AG04450 (cell line): ENCODE measurements at regions not wholly inside any gene's neighbourhood (a gene's known extent, or its start where the extent isn't known, plus 50 kb on each side); places are given as distances from the start of the nearest gene placed in this dataset.
"Not testable (repeated sequence)": the region's sequence is repeated elsewhere in the genome, so short reads cannot be mapped to it uniquely, and the experiment has no call there.

Source experiments
- CTCF ChIA-PET: fragments of 300-600, 350-600 bp; formaldehyde crosslinking; extraction: SDS; loops from one replicate; lab custom pipeline; 2022; ENCODE audit warnings: antibody characterized with exemption, inconsistent platforms; lab: Charles Lee
- POLR2A ChIA-PET: fragments of 350-600 bp; formaldehyde crosslinking; extraction: SDS; loops from one replicate; lab custom pipeline; 2021; ENCODE audit warnings: antibody characterized with exemption, inconsistent platforms; lab: Yijun Ruan, JAX
- DNase-seq: peaks from one replicate; pipeline ENCODE4 v3.0.0-alpha.2; 2011; ENCODE audit warnings: low read depth, low spot score
- H3K27ac ChIP-seq: one replicate; pipeline ENCODE4 v1.5.1; 2012; ENCODE audit warnings: low read depth, low read length, control low read depth
- H3K27me3 ChIP-seq: one replicate; pipeline ENCODE4 v1.6.0; 2012; ENCODE audit warnings: low read length; ENCODE audit not compliant: control insufficient read depth, insufficient read depth
- H3K4me3 ChIP-seq: 2 replicates; pipeline ENCODE4 v1.5.1; 2011; ENCODE audit warnings: mild to moderate bottlenecking, low read depth, low read length, control low read depth
- H3K9me3 ChIP-seq: 2 replicates; pipeline ENCODE4 v1.5.1; 2012; ENCODE audit warnings: low read length; ENCODE audit not compliant: control insufficient read depth, insufficient read depth

- H3K9me3 ChIP-seq, POLR2A ChIA-PET, H3K27ac ChIP-seq, DNase-seq, H3K27me3 ChIP-seq, CTCF ChIA-PET, H3K4me3 ChIP-seq: not testable (repeated sequence)
Measured at GRCh38 chr1:146530958-146531357, 302.1 kb upstream of the NOTCH2NLA start.

- H3K27ac ChIP-seq, H3K9me3 ChIP-seq, POLR2A ChIA-PET, DNase-seq, H3K27me3 ChIP-seq, CTCF ChIA-PET, H3K4me3 ChIP-seq: not testable (repeated sequence)
Measured at GRCh38 chr1:146522812-146523211, 294.0 kb upstream of the NOTCH2NLA start.

- DNase-seq, H3K27me3 ChIP-seq, H3K4me3 ChIP-seq, H3K9me3 ChIP-seq, CTCF ChIA-PET, H3K27ac ChIP-seq, POLR2A ChIA-PET: not testable (repeated sequence)
Measured at GRCh38 chr1:146522345-146522744, 293.5 kb upstream of the NOTCH2NLA start.

- DNase-seq, POLR2A ChIA-PET, H3K4me3 ChIP-seq, CTCF ChIA-PET, H3K27ac ChIP-seq, H3K27me3 ChIP-seq, H3K9me3 ChIP-seq: not testable (repeated sequence)
Measured at GRCh38 chr1:146521804-146522203, 293.0 kb upstream of the NOTCH2NLA start.

GRCh38 chr1:146513754-146514153, 284.9 kb upstream of the NOTCH2NLA start:
- DNase-seq, H3K27ac ChIP-seq, CTCF ChIA-PET, POLR2A ChIA-PET, H3K4me3 ChIP-seq, H3K9me3 ChIP-seq, H3K27me3 ChIP-seq: not testable (repeated sequence)

GRCh38 chr1:146511047-146511777, 282.4 kb upstream of the NOTCH2NLA start:
- DNase-seq, CTCF ChIA-PET, H3K27me3 ChIP-seq, H3K9me3 ChIP-seq, H3K27ac ChIP-seq, H3K4me3 ChIP-seq, POLR2A ChIA-PET: not testable (repeated sequence)

- CTCF ChIA-PET, H3K27me3 ChIP-seq, POLR2A ChIA-PET, H3K4me3 ChIP-seq, H3K27ac ChIP-seq, DNase-seq, H3K9me3 ChIP-seq: not testable (repeated sequence)
Measured at GRCh38 chr1:146510248-146510983, 281.6 kb upstream of the NOTCH2NLA start.

GRCh38 chr1:146504121-146504520, 275.3 kb upstream of the NOTCH2NLA start:
- POLR2A ChIA-PET, H3K27me3 ChIP-seq, CTCF ChIA-PET, H3K9me3 ChIP-seq, DNase-seq, H3K27ac ChIP-seq, H3K4me3 ChIP-seq: not testable (repeated sequence)

- DNase-seq, H3K9me3 ChIP-seq, H3K4me3 ChIP-seq, H3K27me3 ChIP-seq, POLR2A ChIA-PET, H3K27ac ChIP-seq, CTCF ChIA-PET: not testable (repeated sequence)
Measured at GRCh38 chr1:146487555-146487954, 258.7 kb upstream of the NOTCH2NLA start.

GRCh38 chr1:146487155-146487554, 258.3 kb upstream of the NOTCH2NLA start:
- H3K27me3 ChIP-seq, POLR2A ChIA-PET, H3K9me3 ChIP-seq, H3K27ac ChIP-seq, CTCF ChIA-PET, DNase-seq: not testable (repeated sequence)
- H3K4me3 ChIP-seq: peak overlapping the region; percentile 34; the same call in 1 of the 2 replicates

- H3K9me3 ChIP-seq, CTCF ChIA-PET, H3K27me3 ChIP-seq, H3K27ac ChIP-seq, DNase-seq, POLR2A ChIA-PET: not testable (repeated sequence)
- H3K4me3 ChIP-seq: peak overlapping the region; percentile 43
Measured at GRCh38 chr1:146486300-146487014, 257.6 kb upstream of the NOTCH2NLA start.

GRCh38 chr1:146484195-146484594, 255.4 kb upstream of the NOTCH2NLA start:
- CTCF ChIA-PET, H3K27ac ChIP-seq, DNase-seq, H3K9me3 ChIP-seq, H3K27me3 ChIP-seq, POLR2A ChIA-PET, H3K4me3 ChIP-seq: not testable (repeated sequence)
